IMR-90 (cell line): ENCODE measurements at regions not wholly inside any gene's neighbourhood (a gene's known extent, or its start where the extent isn't known, plus 50 kb on each side); places are given as distances from the start of the nearest gene placed in this dataset.

ENCODE experiments used
- BHLHE40 ChIP-seq: fragments of 150-350 bp; IDR thresholded peaks from 2 replicates; pipeline ENCODE4 v1.6.1; 2016; ENCODE audit warnings: mild to moderate bottlenecking, low read depth, low read length
- CTCF ChIP-seq: conservative IDR thresholded peaks from 2 replicates; pipeline ENCODE4 v1.5.1; 2012; ENCODE audit warnings: mild to moderate bottlenecking, low read depth, low read length, improper control_type of control experiment
- MXI1 ChIP-seq: IDR thresholded peaks from 2 replicates; pipeline ENCODE4 v1.6.1; 2012; ENCODE audit warnings: low read depth, mild to moderate bottlenecking, low read length, moderate library complexity, borderline replicate concordance
- POLR2A ChIP-seq: IDR thresholded peaks from 2 replicates; pipeline ENCODE4 v1.6.1; 2012; ENCODE audit warnings: mild to moderate bottlenecking, low read depth, low read length
- RAD21 ChIP-seq: IDR thresholded peaks from 2 replicates; pipeline ENCODE4 v1.6.1; 2012; ENCODE audit warnings: low read length, improper control_type of control experiment
- TF ChIP-seq, protein P1 (sequence below): fragments of 150-350 bp; IDR thresholded peaks from 2 replicates; pipeline ENCODE4 v1.6.1; 2017; ENCODE audit warnings: mild to moderate bottlenecking, antibody characterized with exemption, low read length, low read depth

DNA sequence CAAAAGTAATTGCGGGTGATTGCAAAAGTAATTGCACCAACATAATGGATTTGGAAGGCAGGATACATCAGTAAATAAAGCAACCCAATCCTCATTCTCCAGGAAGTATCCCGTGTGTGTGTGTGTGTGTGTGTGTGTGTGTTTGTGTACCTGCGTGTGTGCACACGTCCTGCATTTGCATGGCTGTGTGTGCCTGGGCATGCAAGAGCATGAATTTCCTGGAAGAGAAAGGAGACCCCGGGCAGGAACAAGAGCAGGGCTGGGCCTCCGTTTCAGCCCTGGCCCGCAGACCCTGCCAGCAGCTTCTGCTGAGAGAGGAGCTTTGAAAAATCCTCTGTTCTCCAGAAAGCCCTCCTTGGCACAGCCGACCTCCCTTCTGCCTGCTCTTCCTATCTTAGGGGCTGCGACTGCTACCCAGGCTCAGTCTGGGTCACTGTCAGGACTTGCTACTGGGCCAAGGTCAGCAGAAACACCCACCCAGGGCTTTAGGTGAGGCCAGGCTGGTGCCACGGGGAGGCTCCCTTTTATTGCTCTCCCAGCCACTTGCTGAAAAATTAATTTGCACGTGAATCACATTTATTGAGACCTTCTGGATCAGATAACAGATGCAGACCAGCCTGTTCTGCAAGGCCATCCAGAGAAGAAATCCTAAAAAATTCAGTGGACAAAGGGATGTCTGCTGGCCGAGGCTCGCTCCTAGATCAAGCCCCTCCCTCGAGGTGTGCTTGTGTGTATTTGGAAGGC lies 258.3 kb downstream of the ZNF536 start:
- TF ChIP-seq CTCF (no peak), POLR2A (no peak), MXI1 (no peak), BHLHE40 (no peak), RAD21 (no peak)
- TF ChIP-seq, protein P1, sequence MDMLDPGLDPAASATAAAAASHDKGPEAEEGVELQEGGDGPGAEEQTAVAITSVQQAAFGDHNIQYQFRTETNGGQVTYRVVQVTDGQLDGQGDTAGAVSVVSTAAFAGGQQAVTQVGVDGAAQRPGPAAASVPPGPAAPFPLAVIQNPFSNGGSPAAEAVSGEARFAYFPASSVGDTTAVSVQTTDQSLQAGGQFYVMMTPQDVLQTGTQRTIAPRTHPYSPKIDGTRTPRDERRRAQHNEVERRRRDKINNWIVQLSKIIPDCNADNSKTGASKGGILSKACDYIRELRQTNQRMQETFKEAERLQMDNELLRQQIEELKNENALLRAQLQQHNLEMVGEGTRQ, result no peak
